CD4-positive, alpha-beta memory T cell (primary cell): ENCODE measurements at regions not wholly inside any gene's neighbourhood (a gene's known extent, or its start where the extent isn't known, plus 50 kb on each side); places are given as distances from the start of the nearest gene placed in this dataset.
A peak's percentile ranks its signal among the peaks of the same experiment; 100 is the strongest.
"Not testable (repeated sequence)": the region's sequence is repeated elsewhere in the genome, so short reads cannot be mapped to it uniquely, and the experiment has no call there.

Source experiments
- CTCF ChIA-PET: fragments of 350-600 bp; sonication (Branson Sonifier 250); formaldehyde crosslinking; loops from one replicate; lab custom pipeline; 2021; ENCODE audit warnings: inconsistent platforms; ENCODE audit not compliant: partially characterized antibody; lab: Charles Lee
- POLR2A ChIA-PET: fragments of 350-600 bp; sonication (Branson Sonifier 250); formaldehyde crosslinking; loops from one replicate; lab custom pipeline; 2021; ENCODE audit not compliant: partially characterized antibody; lab: Charles Lee
- DNase-seq, 5 donors: peaks; one replicate each; pipeline versions ENCODE4 v3.0.0 to v3.0.0-alpha.2; 2020 to 2022; ENCODE audit warnings: mixed read lengths in 1 of 5
- H3K27ac ChIP-seq: one replicate; pipeline ENCODE4 v1.7.0; 2013; ENCODE audit warnings: low read depth, low read length
- H3K27me3 ChIP-seq: 2 replicates; pipeline ENCODE4 v1.7.0; 2013; ENCODE audit warnings: mild to moderate bottlenecking, low read length, moderate library complexity; ENCODE audit not compliant: insufficient read depth
- H3K36me3 ChIP-seq: 2 replicates; pipeline ENCODE4 v1.7.0; 2013; ENCODE audit warnings: mild to moderate bottlenecking, low read length, moderate library complexity; ENCODE audit not compliant: insufficient read depth
- H3K4me1 ChIP-seq: 2 replicates; pipeline ENCODE4 v1.7.0; 2013; ENCODE audit warnings: mild to moderate bottlenecking, low read length, moderate library complexity; ENCODE audit not compliant: insufficient read depth
- H3K4me3 ChIP-seq, 2 donors: one replicate each; pipeline ENCODE4 v1.7.0; 2013; ENCODE audit warnings: low read length in 2 of 2, mild to moderate bottlenecking in 1 of 2
- H3K9me3 ChIP-seq, 2 donors: one replicate each; pipeline ENCODE4 v1.7.0; 2013; ENCODE audit warnings: low read length in 2 of 2, control low read depth in 1 of 2; ENCODE audit not compliant: control insufficient read depth in 1 of 2
- H3K27ac Mint-ChIP-seq, 7 donors: one replicate each; pipeline ENCODE4 v1.8.0; 2020 to 2021; ENCODE audit warnings: mixed read lengths in 7 of 7, mild to moderate bottlenecking in 6 of 7, inconsistent platforms in 3 of 7, moderate library complexity in 3 of 7
- H3K27me3 Mint-ChIP-seq, 2 donors: one replicate each; pipeline ENCODE4 v1.8.0; 2020 to 2021; ENCODE audit warnings: mixed read lengths in 2 of 2
- H3K36me3 Mint-ChIP-seq, 2 donors: one replicate each; pipeline ENCODE4 v1.8.0; 2020 to 2021; ENCODE audit warnings: mixed read lengths in 2 of 2, inconsistent platforms in 1 of 2, mild to moderate bottlenecking in 1 of 2
- H3K4me1 Mint-ChIP-seq, 4 donors: one replicate each; pipeline ENCODE4 v1.8.0; 2020 to 2021; ENCODE audit warnings: mixed read lengths in 4 of 4, mild to moderate bottlenecking in 1 of 4
- H3K4me3 Mint-ChIP-seq, 8 donors: one replicate each; pipeline ENCODE4 v1.8.0; 2020 to 2021; ENCODE audit warnings: mixed read lengths in 8 of 8, mild to moderate bottlenecking in 7 of 8, moderate library complexity in 6 of 8, inconsistent platforms in 3 of 8
- H3K9me3 Mint-ChIP-seq, 8 donors: one replicate each; pipeline ENCODE4 v1.8.0; 2020 to 2021; ENCODE audit warnings: mixed read lengths in 8 of 8, mild to moderate bottlenecking in 5 of 8, inconsistent platforms in 3 of 8, moderate library complexity in 1 of 8
- intact Hi-C: fragments of 100-400 bp; cut with micrococcal nuclease; formaldehyde crosslinking; loops from one replicate; pipeline ENCODE4 v1.15.1; 2023

DNA sequence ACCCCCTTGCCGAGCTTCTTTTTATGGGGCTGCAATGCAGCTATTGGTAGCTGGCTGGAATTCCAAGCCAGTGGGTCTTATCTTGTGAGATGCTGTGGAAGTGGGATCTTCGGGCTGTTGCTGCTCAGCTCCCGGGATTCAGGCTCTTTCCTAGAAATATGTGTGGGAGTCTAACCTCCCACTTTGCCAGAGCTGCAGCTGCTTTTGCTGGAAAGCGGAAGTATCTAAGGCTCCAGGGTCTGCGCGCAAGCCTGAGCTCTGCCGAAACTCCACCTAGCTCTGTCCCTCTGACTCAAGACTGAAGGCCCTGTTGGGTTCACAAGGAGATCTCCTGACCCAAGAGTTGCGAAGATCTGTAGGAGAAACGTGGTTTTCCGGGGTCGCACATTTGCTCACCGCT is 151.1 kb upstream of the ANKRD55 start:
- Histone ChIP-seq H3K4me3 (no peak overlapping the region), H3K36me3 (no peaks in the 10 kb centered on the region), H3K9me3 (no peaks in the 10 kb centered on the region), H3K27me3 (no peaks in the 10 kb centered on the region), H3K4me1 (no peaks in the 10 kb centered on the region), H3K27ac (no peak overlapping the region)
- no peaks in the 10 kb centered on the region for H3K9me3 Mint-ChIP-seq
- intact Hi-C loops: no loop called here
- no peak for DNase-seq
- no peak overlapping the region for H3K4me3 Mint-ChIP-seq
- ChIA-PET CTCF (interaction anchor here (1.2 kb wide), 1 partner anchor 15 kb away, joined by 3 read pairs; no protein-coding TSS in a partner anchor), POLR2A (no interaction called here)
- H3K4me1 Mint-ChIP-seq: peaks cover 0 to 2% (median 0%) of the 10 kb centered on the region in 4 donors
- H3K36me3 Mint-ChIP-seq: no peaks in the 10 kb centered on the region
- H3K27me3 Mint-ChIP-seq: peaks cover 0 to 2% of the 10 kb centered on the region in 2 donors
- no peak overlapping the region for H3K27ac Mint-ChIP-seq

- intact Hi-C loops: no loop called here
- Mint-ChIP-seq H3K27ac (no peak overlapping the region), H3K4me1 (peaks cover 0 to 2% (median 0%) of the 10 kb centered on the region in 4 donors), H3K9me3 (no peaks in the 10 kb centered on the region), H3K27me3 (peaks cover 0 to 2% of the 10 kb centered on the region in 2 donors), H3K36me3 (no peaks in the 10 kb centered on the region), H3K4me3 (no peak overlapping the region)
- no peak overlapping the region for H3K27ac ChIP-seq
- no peak overlapping the region for H3K4me3 ChIP-seq
- no peaks in the 10 kb centered on the region for H3K27me3 ChIP-seq
- H3K4me1 ChIP-seq: no peaks in the 10 kb centered on the region
- POLR2A ChIA-PET: no interaction called here
- CTCF ChIA-PET: interaction anchor here (1.2 kb wide), 1 partner anchor 14 kb away, joined by 3 read pairs; no protein-coding TSS in a partner anchor
- H3K36me3 ChIP-seq: no peaks in the 10 kb centered on the region
- no peak for DNase-seq
- H3K9me3 ChIP-seq: no peaks in the 10 kb centered on the region
Measured at GRCh38 chr5:56383761-56384160, 150.6 kb upstream of the ANKRD55 start.

GRCh38 chr5:56382896-56383295 is 149.8 kb upstream of the ANKRD55 start:
- no peak overlapping the region for H3K4me3 ChIP-seq
- no peak overlapping the region for H3K27ac ChIP-seq
- DNase-seq: no peak
- H3K4me1 ChIP-seq: no peaks in the 10 kb centered on the region
- H3K36me3 ChIP-seq: no peaks in the 10 kb centered on the region
- H3K27me3 Mint-ChIP-seq: peaks cover 0 to 2% of the 10 kb centered on the region in 2 donors
- H3K9me3 Mint-ChIP-seq: no peaks in the 10 kb centered on the region
- H3K9me3 ChIP-seq: no peaks in the 10 kb centered on the region
- H3K4me1 Mint-ChIP-seq: peaks cover 0 to 2% (median 0%) of the 10 kb centered on the region in 4 donors
- no peaks in the 10 kb centered on the region for H3K27me3 ChIP-seq
- CTCF ChIA-PET: interaction anchor here (1.2 kb wide), 1 partner anchor 14 kb away, joined by 3 read pairs; no protein-coding TSS in a partner anchor
- no peaks in the 10 kb centered on the region for H3K36me3 Mint-ChIP-seq
- intact Hi-C loops: no loop called here
- POLR2A ChIA-PET: no interaction called here
- no peak overlapping the region for H3K27ac Mint-ChIP-seq
- H3K4me3 Mint-ChIP-seq: no peak overlapping the region

GRCh38 chr5:56377573-56377972 is 144.4 kb upstream of the ANKRD55 start:
- no peak overlapping the region for H3K27ac ChIP-seq
- H3K4me1 ChIP-seq: no peaks in the 10 kb centered on the region
- intact Hi-C loops: no loop called here
- no peak overlapping the region for H3K4me3 ChIP-seq
- POLR2A ChIA-PET: no interaction called here
- Mint-ChIP-seq H3K27me3 (peaks cover 1 to 2% of the 10 kb centered on the region in 2 donors), H3K36me3 (no peaks in the 10 kb centered on the region), H3K27ac (no peak overlapping the region), H3K4me3 (no peak overlapping the region), H3K4me1 (peaks cover 0 to 2% (median 0%) of the 10 kb centered on the region in 4 donors), H3K9me3 (peaks cover 0 to 7% (median 3%) of the 10 kb centered on the region in 8 donors)
- no peak for DNase-seq
- H3K27me3 ChIP-seq: no peaks in the 10 kb centered on the region
- no peaks in the 10 kb centered on the region for H3K9me3 ChIP-seq
- no peaks in the 10 kb centered on the region for H3K36me3 ChIP-seq
- CTCF ChIA-PET: no interaction called here

GRCh38 chr5:56376128-56376527 is 143.0 kb upstream of the ANKRD55 start:
- POLR2A ChIA-PET: no interaction called here
- Histone ChIP-seq H3K4me1 (no peaks in the 10 kb centered on the region), H3K4me3 (no peak overlapping the region), H3K27me3 (no peaks in the 10 kb centered on the region), H3K9me3 (no peaks in the 10 kb centered on the region), H3K36me3 (no peaks in the 10 kb centered on the region), H3K27ac (no peak overlapping the region)
- H3K4me1 Mint-ChIP-seq: peaks cover 0 to 2% (median 0%) of the 10 kb centered on the region in 4 donors
- peaks cover 0 to 1% of the 10 kb centered on the region in 2 donors for H3K27me3 Mint-ChIP-seq
- H3K27ac Mint-ChIP-seq: no peak overlapping the region
- intact Hi-C loops: no loop called here
- no peaks in the 10 kb centered on the region for H3K36me3 Mint-ChIP-seq
- DNase-seq: no peak
- H3K9me3 Mint-ChIP-seq: peaks cover 0 to 7% (median 3%) of the 10 kb centered on the region in 8 donors
- CTCF ChIA-PET: no interaction called here
- H3K4me3 Mint-ChIP-seq: no peak overlapping the region

GRCh38 chr5:56375011-56375410 is 141.9 kb upstream of the ANKRD55 start:
- no peaks in the 10 kb centered on the region for H3K27me3 ChIP-seq
- H3K36me3 ChIP-seq: no peaks in the 10 kb centered on the region
- H3K27me3 Mint-ChIP-seq: peaks cover 0 to 1% of the 10 kb centered on the region in 2 donors
- no peak overlapping the region for H3K4me3 ChIP-seq
- H3K27ac Mint-ChIP-seq: peak overlapping the region in 1 of 7 donors; percentile 61
- no peak for DNase-seq
- intact Hi-C loops: no loop called here
- POLR2A ChIA-PET: no interaction called here
- H3K9me3 Mint-ChIP-seq: peaks cover 0 to 7% (median 3%) of the 10 kb centered on the region in 8 donors
- no peak overlapping the region for H3K4me3 Mint-ChIP-seq
- no peaks in the 10 kb centered on the region for H3K36me3 Mint-ChIP-seq
- CTCF ChIA-PET: no interaction called here
- H3K4me1 ChIP-seq: no peaks in the 10 kb centered on the region
- H3K27ac ChIP-seq: no peak overlapping the region
- H3K4me1 Mint-ChIP-seq: no peaks in the 10 kb centered on the region
- no peaks in the 10 kb centered on the region for H3K9me3 ChIP-seq

DNA sequence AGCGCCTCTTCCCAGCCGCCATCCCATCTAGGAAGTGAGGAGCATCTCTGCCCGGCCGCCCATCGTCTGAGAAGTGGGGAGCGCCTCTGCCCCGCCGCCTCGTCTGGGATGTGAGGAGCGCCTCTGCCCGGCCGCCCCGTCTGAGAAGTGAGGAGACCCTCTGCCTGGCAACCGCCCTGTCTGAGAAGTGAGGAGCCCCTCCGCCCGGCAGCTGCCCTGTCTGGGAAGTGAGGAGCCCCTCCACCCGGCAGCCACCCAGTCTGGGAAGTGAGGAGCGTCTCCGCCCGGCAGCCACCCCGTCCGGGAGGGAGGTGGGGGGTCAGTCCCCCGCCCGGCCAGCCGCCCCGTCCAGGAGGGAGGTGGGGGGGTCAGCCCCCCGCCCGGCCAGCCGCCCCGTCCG is 139.4 kb upstream of the ANKRD55 start:
- H3K9me3 Mint-ChIP-seq, DNase-seq, H3K9me3 ChIP-seq, H3K36me3 Mint-ChIP-seq, H3K4me3 Mint-ChIP-seq, H3K27me3 Mint-ChIP-seq, CTCF ChIA-PET, H3K27ac Mint-ChIP-seq, H3K4me3 ChIP-seq, H3K27ac ChIP-seq, POLR2A ChIA-PET, intact Hi-C loops, H3K36me3 ChIP-seq, H3K4me1 Mint-ChIP-seq, H3K4me1 ChIP-seq, H3K27me3 ChIP-seq: not testable (repeated sequence)
